OCI-LY3 (cell line): ENCODE measurements at regions not wholly inside any gene's neighbourhood (a gene's known extent, or its start where the extent isn't known, plus 50 kb on each side); places are given as distances from the start of the nearest gene placed in this dataset.

Experiments used
- EZH2phosphoT487 ChIP-seq: fragments of 200-600 bp; shearing (Covaris generic); IDR thresholded peaks from 2 replicates; pipeline ENCODE4 v1.6.1; 2018; ENCODE audit warnings: antibody characterized with exemption, mixed run types, low read depth
- TF ChIP-seq, protein P1 (sequence below): fragments of 200-600, 300-600 bp; sonication (generic); IDR thresholded peaks from 2 replicates; pipeline ENCODE4 v1.5.1; 2014; ENCODE audit warnings: antibody characterized with exemption, low read length, low read depth

DNA sequence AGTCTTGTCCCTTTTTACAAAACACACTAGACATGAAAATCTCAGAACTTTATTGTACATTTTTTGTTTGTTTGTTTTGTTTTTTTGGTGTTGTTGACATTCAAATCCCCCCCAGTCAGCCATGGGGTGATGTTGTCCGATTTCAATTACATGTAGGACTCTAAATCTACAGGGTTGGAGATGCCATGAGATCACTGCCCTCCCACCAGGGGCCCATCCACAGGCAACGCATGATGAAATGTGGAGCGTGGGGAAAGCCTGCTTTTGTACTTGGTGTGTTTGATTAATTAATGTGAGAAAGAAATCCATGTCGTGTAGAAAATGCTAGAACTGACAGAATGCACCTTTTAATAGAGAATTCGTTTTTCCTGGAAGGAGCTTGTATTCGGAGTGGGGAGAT lies 93.2 kb downstream of the ZNF22 start:
- TF ChIP-seq, protein P1, sequence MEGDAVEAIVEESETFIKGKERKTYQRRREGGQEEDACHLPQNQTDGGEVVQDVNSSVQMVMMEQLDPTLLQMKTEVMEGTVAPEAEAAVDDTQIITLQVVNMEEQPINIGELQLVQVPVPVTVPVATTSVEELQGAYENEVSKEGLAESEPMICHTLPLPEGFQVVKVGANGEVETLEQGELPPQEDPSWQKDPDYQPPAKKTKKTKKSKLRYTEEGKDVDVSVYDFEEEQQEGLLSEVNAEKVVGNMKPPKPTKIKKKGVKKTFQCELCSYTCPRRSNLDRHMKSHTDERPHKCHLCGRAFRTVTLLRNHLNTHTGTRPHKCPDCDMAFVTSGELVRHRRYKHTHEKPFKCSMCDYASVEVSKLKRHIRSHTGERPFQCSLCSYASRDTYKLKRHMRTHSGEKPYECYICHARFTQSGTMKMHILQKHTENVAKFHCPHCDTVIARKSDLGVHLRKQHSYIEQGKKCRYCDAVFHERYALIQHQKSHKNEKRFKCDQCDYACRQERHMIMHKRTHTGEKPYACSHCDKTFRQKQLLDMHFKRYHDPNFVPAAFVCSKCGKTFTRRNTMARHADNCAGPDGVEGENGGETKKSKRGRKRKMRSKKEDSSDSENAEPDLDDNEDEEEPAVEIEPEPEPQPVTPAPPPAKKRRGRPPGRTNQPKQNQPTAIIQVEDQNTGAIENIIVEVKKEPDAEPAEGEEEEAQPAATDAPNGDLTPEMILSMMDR: no peak
- TF ChIP-seq EZH2phosphoT487: no peak
